NCI-H82 treated with DMSO at 0.1 percent for 48 hours (cell line): ENCODE measurements at regions not wholly inside any gene's neighbourhood (a gene's known extent, or its start where the extent isn't known, plus 50 kb on each side); places are given as distances from the start of the nearest gene placed in this dataset.
"Not testable (repeated sequence)": the region's sequence is repeated elsewhere in the genome, so short reads cannot be mapped to it uniquely, and the experiment has no call there.

Experiments used
- DNase-seq: peaks from one replicate; lab custom pipeline; 2025; ENCODE audit not compliant: unreplicated experiment; lab: John Stamatoyannopoulos, UW

- DNase-seq = not testable (repeated sequence)
Observed at GRCh38 chr7:6988608-6989007, 162.5 kb upstream of the CCZ1B start.

GRCh38 chr7:6989968-6990367 is 163.9 kb upstream of the CCZ1B start:
- DNase-seq = not testable (repeated sequence)

GRCh38 chr7:6990426-6991152 is 164.5 kb upstream of the CCZ1B start:
- DNase-seq = not testable (repeated sequence)

GRCh38 chr7:6991169-6991611 is 165.1 kb upstream of the CCZ1B start:
- DNase-seq = not testable (repeated sequence)

GRCh38 chr7:6991686-6992085 is 165.6 kb upstream of the CCZ1B start:
- not testable (repeated sequence) for DNase-seq

GRCh38 chr7:6992133-6992532 is 166.1 kb upstream of the CCZ1B start:
- DNase-seq = not testable (repeated sequence)

- DNase-seq = not testable (repeated sequence)
Observed at GRCh38 chr7:6995026-6995425, 169.0 kb upstream of the CCZ1B start.

- not testable (repeated sequence) for DNase-seq
Observed at GRCh38 chr7:6995493-6996289, 169.6 kb upstream of the CCZ1B start.

GRCh38 chr7:6999067-6999666 is 173.1 kb upstream of the CCZ1B start:
- not testable (repeated sequence) for DNase-seq

GRCh38 chr7:7002418-7003062 is 176.5 kb upstream of the CCZ1B start:
- DNase-seq = peak; percentile 47

- DNase-seq = no peak
Observed at GRCh38 chr7:7005303-7005702, 177.0 kb upstream of the C1GALT1 start.

- not testable (repeated sequence) for DNase-seq
Observed at GRCh38 chr7:7005949-7006348, 176.4 kb upstream of the C1GALT1 start.

DNA sequence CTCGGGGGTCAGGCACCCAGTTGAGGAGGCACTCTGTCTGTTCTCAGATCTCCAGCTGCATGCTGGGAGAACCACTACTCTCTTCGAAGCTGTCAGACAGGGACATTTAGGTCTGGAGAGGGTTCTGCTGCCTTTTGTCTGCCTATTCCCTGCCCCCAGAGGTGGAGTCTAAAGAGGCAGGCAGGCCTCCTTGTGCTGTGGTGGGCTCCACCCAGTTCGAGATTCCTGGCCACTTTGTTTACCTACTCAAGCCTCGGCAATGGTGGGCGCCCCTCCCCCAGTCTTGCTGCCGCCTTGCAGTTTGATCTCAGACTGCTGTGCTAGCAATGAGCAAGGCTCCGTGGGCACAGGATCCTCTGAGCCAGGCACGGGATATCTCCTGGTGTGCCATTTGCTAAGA is 171.1 kb upstream of the C1GALT1 start:
- DNase-seq = not testable (repeated sequence)

DNA sequence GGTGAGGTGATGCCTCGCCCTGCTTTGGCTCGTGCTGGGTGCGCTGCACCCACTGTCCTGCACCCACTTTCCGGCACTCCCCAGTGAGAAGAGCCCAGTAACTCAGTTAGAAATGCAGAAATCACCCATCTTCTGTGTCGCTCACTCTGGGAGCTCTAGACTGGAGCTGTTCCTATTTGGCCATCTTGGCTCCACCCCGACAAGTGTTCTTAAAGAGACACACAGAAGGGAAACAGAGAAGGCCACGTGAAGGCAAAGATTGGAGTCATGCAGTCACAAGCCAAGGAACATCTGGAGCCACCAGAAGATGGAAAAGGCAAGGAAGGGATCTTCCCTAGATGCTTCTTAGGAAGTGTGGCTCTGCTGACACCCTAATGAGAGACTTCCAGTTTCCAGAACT is 170.6 kb upstream of the C1GALT1 start:
- DNase-seq = not testable (repeated sequence)

GRCh38 chr7:7014827-7015595 is 167.3 kb upstream of the C1GALT1 start:
- DNase-seq = peak; percentile 89

DNA sequence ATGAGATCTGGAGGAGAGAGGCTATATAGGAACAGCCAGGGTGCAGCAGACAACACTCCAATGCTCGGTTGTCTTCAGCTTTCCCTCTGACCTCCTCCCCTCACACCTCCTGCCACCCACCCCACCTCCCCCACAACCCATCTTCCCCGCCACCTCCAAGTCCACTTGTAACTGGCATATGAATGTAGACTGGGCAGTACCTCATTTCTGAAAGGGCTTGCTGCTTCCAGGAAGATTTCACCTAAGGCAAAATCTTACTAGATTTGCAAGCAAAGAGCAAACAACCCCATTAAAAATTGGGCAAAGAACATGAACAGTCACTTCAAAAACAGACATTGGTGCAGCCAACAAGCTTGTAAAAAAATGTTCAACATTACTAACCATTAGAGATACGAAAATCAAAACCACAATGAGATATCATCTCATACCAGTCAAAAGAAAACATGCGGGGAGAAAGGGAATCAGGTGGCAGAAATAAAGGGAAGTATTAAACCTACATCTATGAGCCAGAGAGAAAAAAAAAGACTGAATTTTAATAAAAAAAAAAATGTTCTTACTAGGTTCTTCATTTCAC is 164.6 kb upstream of the C1GALT1 start:
- no peak for DNase-seq

DNA sequence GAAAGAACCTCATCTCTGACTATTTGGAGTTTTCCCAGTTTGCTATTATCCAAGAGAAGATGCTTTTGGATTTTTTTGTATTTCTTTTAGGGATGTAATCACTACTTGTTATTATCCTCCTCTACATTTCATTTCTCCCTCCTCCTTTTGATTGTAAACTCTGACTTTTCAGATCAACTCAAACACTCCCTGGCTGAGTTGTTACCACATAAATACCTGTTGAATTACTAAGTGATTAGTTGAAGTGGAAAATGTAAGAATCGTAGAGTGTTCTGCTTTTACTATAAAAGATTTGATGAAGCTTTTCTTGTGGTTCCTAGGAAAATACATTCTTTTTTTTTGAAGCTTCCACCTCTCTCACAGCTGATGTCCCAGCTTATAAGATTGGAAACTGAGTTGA is 164.1 kb upstream of the C1GALT1 start:
- DNase-seq = no peak

- DNase-seq = no peak
Observed at GRCh38 chr7:7032221-7032620, 150.1 kb upstream of the C1GALT1 start.

DNA sequence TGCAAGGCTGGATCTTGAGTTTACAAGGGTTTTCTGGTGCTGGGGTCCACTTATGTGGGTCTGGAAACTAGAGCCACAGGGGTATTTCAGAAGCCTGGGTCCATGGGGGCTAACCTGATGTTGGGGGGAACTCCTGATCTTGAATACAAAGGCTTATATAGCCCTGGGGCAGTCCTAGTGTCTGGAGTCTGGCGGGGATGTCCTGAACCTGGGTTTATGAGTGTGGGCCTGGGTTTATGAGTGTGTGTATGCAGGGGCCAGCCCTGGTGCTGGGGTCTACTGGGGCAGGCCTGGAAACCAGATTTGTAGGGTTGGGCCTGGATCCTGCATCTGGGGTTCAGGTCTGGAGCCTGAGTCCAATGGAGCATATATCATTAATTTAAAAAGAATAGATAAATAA is 146.5 kb upstream of the C1GALT1 start:
- DNase-seq = no peak

- DNase-seq = not testable (repeated sequence)
Observed at GRCh38 chr7:7042286-7042893, 140.0 kb upstream of the C1GALT1 start.
